HepG2 (cell line): ENCODE measurements at regions not wholly inside any gene's neighbourhood (a gene's known extent, or its start where the extent isn't known, plus 50 kb on each side); places are given as distances from the start of the nearest gene placed in this dataset.

Experiments
- ATAC-seq: fragments of 200-7000 bp; cut with Tn5 transposase; 3 replicates; pipeline ENCODE4 v1.9.1; 2020; ENCODE audit warnings: mild to moderate bottlenecking, moderate library complexity
- BruUV-seq: library from RNA; stranded (reverse); fragments of 400-500 nt; replicated peaks from 2 replicates; lab custom pipeline; 2021; lab: Mats Ljungman, UMichigan
- CTCF ChIA-PET: fragments of 300-600 bp; formaldehyde crosslinking; extraction: SDS; loops from one replicate; lab custom pipeline; 2021; ENCODE audit warnings: low total read pairs, inconsistent platforms, low intra/inter-chr PET ratio; lab: Yijun Ruan, JAX
- POLR2A ChIA-PET: fragments of 350-600 bp; sonication (Branson Sonifier 250); formaldehyde crosslinking; loops from one replicate; lab custom pipeline; 2020; ENCODE audit warnings: antibody characterized with exemption, inconsistent platforms; lab: Yijun Ruan, JAX
- DNase-seq: peaks from one replicate; pipeline ENCODE4 v3.0.0-alpha.2; 2015; ENCODE audit warnings: low spot score
- FAIRE-seq: peaks from 3 replicates; lab custom pipeline; 2011; peaks lifted over from hg19 to GRCh38; lab: Jason Lieb, UNC
- H2AFZ ChIP-seq: one replicate; pipeline ENCODE4 v1.6.1; 2011; ENCODE audit warnings: low read length, inconsistent platforms
- H3K27ac ChIP-seq: fragments of 300-600 bp; 3 replicates; pipeline ENCODE4 v1.8.0; 2011; ENCODE audit warnings: mixed run types, mild to moderate bottlenecking, mixed read lengths, low read length, inconsistent platforms; ENCODE audit not compliant: insufficient read depth; ENCODE audit errors: extremely low read length
- H3K27me3 ChIP-seq, 2 experiments: fragments of 200-600 bp in 1 of 2; 2 replicates in 1 of 2; 3 replicates in 1 of 2; pipeline versions ENCODE4 v1.6.0 to v1.8.0; 2011; ENCODE audit warnings: low read length in 2 of 2, mild to moderate bottlenecking in 2 of 2, moderate library complexity in 2 of 2, inconsistent platforms in 1 of 2; ENCODE audit not compliant: insufficient read depth in 2 of 2, control insufficient read depth in 1 of 2
- H3K36me3 ChIP-seq, 2 experiments: fragments of 200-600 bp in 1 of 2; replicated peaks in 1 of 2; 2 replicates in 1 of 2; 3 replicates in 1 of 2; pipeline versions ENCODE4 v1.5.1 to v1.8.0; 2011; ENCODE audit warnings: low read length in 2 of 2, inconsistent platforms in 1 of 2; ENCODE audit not compliant: insufficient read depth in 2 of 2, control insufficient read depth in 1 of 2
- H3K4me1 ChIP-seq: 2 replicates; pipeline ENCODE4 v1.5.1; 2012; ENCODE audit warnings: low read length, inconsistent platforms; ENCODE audit not compliant: insufficient read depth
- H3K4me2 ChIP-seq: 2 replicates; pipeline ENCODE4 v1.6.0; 2011; ENCODE audit warnings: low read depth, low read length, inconsistent platforms
- H3K4me3 ChIP-seq, 3 experiments: fragments of 200-600 bp in 1 of 3; sonication (generic), shearing (Covaris generic) in 1 of 3; replicated peaks in 1 of 3; 2 replicates each; pipeline ENCODE4 v1.5.1; 2011 to 2016; ENCODE audit warnings: low read length in 3 of 3, inconsistent platforms in 2 of 3, low read depth in 2 of 3, mild to moderate bottlenecking in 2 of 3, control low read depth in 1 of 3, mixed read lengths in 1 of 3; ENCODE audit not compliant: insufficient read depth in 1 of 3
- H3K79me2 ChIP-seq: one replicate; pipeline ENCODE4 v1.6.1; 2011; ENCODE audit warnings: low read length, inconsistent platforms; ENCODE audit not compliant: insufficient read depth
- H3K9ac ChIP-seq: 2 replicates; pipeline ENCODE4 v1.6.0; 2011; ENCODE audit warnings: mild to moderate bottlenecking, low read depth, low read length, inconsistent platforms; ENCODE audit not compliant: insufficient read depth
- H3K9me3 ChIP-seq: 2 replicates; pipeline ENCODE4 v1.5.1; 2012; ENCODE audit warnings: mild to moderate bottlenecking, low read length
- H4K20me1 ChIP-seq: 2 replicates; pipeline ENCODE4 v1.6.0; 2011; ENCODE audit warnings: inconsistent platforms, mild to moderate bottlenecking, low read length, moderate library complexity; ENCODE audit not compliant: insufficient read depth
- FOSL1 ChIP-seq: sonication (generic); formaldehyde crosslinking; IDR thresholded peaks from 2 replicates; pipeline ENCODE4 v1.9.0; 2021; ENCODE audit warnings: missing genetic modification reagents, borderline replicate concordance
- KLF6 ChIP-seq: IDR thresholded peaks from 2 replicates; pipeline ENCODE4 v1.8.0; 2016; ENCODE audit warnings: missing biosample characterization, missing genetic modification reagents
- MLLT10 ChIP-seq: sonication (generic); formaldehyde crosslinking; IDR thresholded peaks from 2 replicates; pipeline ENCODE4 v1.4.0; 2020; ENCODE audit warnings: missing genetic modification reagents
- SMAD9 ChIP-seq: sonication (generic); formaldehyde crosslinking; IDR thresholded peaks from 2 replicates; pipeline ENCODE4 v1.5.1; 2020; ENCODE audit warnings: mild to moderate bottlenecking, missing genetic modification reagents
- ZSCAN20 ChIP-seq: sonication (generic); formaldehyde crosslinking; IDR thresholded peaks from 2 replicates; pipeline ENCODE4 v1.4.0; 2020; ENCODE audit warnings: missing genetic modification reagents, mild to moderate bottlenecking, borderline replicate concordance
- WGBS: methylation state at CpG from one replicate; pipeline ENCODE4 v1.1.6; 2017; ENCODE audit warnings: low lambda C conversion rate; 5-methylcytosine and 5-hydroxymethylcytosine counted together
- in situ Hi-C: cut with HindIII; loops from 2 replicates; pipeline ENCODE4 v1.10.0; 2017; ENCODE audit warnings: low pct_unique_long_range_greater_than_20kb; ENCODE audit not compliant: extremely low pct_ligation_motif_present
- intact Hi-C: fragments of 100-400 bp; cut with micrococcal nuclease; formaldehyde crosslinking; loops from one replicate; pipeline ENCODE4 v1.10.0; 2022; ENCODE audit not compliant: unreplicated experiment
- TF ChIP-seq, protein P1 (sequence below): sonication (generic); formaldehyde crosslinking; IDR thresholded peaks from 2 replicates; pipeline ENCODE4 v1.5.1; 2020; ENCODE audit warnings: mild to moderate bottlenecking, missing genetic modification reagents, borderline replicate concordance
- TF ChIP-seq, protein P2 (sequence below): sonication (generic); formaldehyde crosslinking; IDR thresholded peaks from 2 replicates; pipeline ENCODE4 v1.4.0; 2020; ENCODE audit warnings: mild to moderate bottlenecking, missing genetic modification reagents
- TF ChIP-seq, protein P3 (sequence below): sonication (generic); formaldehyde crosslinking; IDR thresholded peaks from 2 replicates; pipeline ENCODE4 v1.4.0; 2020; ENCODE audit warnings: missing genetic modification reagents

DNA sequence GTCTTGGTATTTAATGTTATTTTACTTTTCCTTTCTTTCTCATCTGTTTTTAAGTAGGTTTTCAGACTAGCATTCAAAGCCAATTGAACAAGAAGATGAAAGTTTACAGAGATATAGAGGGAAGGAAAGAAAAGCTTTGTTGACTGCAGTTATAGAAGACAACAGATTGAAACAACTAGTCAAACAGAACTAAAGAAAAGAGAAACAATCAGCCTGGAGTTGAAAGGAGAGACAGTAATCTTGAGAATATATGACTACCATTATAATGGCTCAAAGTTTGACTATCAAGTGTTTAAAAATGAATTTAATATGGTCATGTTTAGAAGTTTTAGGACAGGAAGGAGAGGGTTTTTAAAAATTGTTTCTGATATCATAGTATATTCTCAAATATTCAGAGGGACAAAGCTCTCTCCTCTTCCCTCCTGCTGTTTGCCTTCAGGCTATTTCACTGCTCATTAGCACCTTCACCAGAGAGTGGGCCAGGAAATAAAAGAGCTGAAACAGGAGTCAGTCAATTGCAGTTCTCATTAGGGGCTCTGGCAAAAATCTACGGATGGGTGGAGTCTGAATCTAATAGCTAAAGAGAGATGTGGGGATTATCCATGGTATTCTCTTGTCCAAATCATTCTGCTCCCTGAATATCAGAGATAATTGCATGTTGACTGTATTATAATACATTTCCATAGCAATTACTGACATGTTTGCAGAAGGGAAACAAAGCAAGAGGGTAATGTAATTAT is 577.8 kb downstream of the BRINP3 start:
- H3K4me1 ChIP-seq: no peaks in the 10 kb centered on the region
- H3K79me2 ChIP-seq: no peaks in the 10 kb centered on the region
- ATAC-seq (no peak), DNase-seq (no peak), FAIRE-seq (no peak)
- CTCF ChIA-PET: no interaction called here
- WGBS: 0% methylated on average over 1 of the region's 1 CpG
- no peak for TF ChIP-seq FOSL1 (CRISPR knock-in tag)
- TF ChIP-seq, protein P1, sequence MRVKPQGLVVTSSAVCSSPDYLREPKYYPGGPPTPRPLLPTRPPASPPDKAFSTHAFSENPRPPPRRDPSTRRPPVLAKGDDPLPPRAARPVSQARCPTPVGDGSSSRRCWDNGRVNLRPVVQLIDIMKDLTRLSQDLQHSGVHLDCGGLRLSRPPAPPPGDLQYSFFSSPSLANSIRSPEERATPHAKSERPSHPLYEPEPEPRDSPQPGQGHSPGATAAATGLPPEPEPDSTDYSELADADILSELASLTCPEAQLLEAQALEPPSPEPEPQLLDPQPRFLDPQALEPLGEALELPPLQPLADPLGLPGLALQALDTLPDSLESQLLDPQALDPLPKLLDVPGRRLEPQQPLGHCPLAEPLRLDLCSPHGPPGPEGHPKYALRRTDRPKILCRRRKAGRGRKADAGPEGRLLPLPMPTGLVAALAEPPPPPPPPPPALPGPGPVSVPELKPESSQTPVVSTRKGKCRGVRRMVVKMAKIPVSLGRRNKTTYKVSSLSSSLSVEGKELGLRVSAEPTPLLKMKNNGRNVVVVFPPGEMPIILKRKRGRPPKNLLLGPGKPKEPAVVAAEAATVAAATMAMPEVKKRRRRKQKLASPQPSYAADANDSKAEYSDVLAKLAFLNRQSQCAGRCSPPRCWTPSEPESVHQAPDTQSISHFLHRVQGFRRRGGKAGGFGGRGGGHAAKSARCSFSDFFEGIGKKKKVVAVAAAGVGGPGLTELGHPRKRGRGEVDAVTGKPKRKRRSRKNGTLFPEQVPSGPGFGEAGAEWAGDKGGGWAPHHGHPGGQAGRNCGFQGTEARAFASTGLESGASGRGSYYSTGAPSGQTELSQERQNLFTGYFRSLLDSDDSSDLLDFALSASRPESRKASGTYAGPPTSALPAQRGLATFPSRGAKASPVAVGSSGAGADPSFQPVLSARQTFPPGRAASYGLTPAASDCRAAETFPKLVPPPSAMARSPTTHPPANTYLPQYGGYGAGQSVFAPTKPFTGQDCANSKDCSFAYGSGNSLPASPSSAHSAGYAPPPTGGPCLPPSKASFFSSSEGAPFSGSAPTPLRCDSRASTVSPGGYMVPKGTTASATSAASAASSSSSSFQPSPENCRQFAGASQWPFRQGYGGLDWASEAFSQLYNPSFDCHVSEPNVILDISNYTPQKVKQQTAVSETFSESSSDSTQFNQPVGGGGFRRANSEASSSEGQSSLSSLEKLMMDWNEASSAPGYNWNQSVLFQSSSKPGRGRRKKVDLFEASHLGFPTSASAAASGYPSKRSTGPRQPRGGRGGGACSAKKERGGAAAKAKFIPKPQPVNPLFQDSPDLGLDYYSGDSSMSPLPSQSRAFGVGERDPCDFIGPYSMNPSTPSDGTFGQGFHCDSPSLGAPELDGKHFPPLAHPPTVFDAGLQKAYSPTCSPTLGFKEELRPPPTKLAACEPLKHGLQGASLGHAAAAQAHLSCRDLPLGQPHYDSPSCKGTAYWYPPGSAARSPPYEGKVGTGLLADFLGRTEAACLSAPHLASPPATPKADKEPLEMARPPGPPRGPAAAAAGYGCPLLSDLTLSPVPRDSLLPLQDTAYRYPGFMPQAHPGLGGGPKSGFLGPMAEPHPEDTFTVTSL: no peak
- TF ChIP-seq, protein P2, sequence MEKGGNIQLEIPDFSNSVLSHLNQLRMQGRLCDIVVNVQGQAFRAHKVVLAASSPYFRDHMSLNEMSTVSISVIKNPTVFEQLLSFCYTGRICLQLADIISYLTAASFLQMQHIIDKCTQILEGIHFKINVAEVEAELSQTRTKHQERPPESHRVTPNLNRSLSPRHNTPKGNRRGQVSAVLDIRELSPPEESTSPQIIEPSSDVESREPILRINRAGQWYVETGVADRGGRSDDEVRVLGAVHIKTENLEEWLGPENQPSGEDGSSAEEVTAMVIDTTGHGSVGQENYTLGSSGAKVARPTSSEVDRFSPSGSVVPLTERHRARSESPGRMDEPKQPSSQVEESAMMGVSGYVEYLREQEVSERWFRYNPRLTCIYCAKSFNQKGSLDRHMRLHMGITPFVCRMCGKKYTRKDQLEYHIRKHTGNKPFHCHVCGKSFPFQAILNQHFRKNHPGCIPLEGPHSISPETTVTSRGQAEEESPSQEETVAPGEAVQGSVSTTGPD (CRISPR knock-in tag): no peak
- TF ChIP-seq, protein P3, sequence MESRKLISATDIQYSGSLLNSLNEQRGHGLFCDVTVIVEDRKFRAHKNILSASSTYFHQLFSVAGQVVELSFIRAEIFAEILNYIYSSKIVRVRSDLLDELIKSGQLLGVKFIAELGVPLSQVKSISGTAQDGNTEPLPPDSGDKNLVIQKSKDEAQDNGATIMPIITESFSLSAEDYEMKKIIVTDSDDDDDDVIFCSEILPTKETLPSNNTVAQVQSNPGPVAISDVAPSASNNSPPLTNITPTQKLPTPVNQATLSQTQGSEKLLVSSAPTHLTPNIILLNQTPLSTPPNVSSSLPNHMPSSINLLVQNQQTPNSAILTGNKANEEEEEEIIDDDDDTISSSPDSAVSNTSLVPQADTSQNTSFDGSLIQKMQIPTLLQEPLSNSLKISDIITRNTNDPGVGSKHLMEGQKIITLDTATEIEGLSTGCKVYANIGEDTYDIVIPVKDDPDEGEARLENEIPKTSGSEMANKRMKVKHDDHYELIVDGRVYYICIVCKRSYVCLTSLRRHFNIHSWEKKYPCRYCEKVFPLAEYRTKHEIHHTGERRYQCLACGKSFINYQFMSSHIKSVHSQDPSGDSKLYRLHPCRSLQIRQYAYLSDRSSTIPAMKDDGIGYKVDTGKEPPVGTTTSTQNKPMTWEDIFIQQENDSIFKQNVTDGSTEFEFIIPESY (CRISPR knock-in tag): no peak
- no peak for TF ChIP-seq SMAD9 (CRISPR knock-in tag)
- no peak for TF ChIP-seq ZSCAN20
- no peak for TF ChIP-seq MLLT10
- no peak for TF ChIP-seq KLF6 (CRISPR knock-in tag)
- TF ChIP-seq, all 625 proteins: peak for 0
- no peaks in the 10 kb centered on the region for H3K9me3 ChIP-seq
- POLR2A ChIA-PET: no interaction called here
- intact Hi-C loops (no loop called here), in situ Hi-C loops (no loop called here)
- H4K20me1 ChIP-seq: no peaks in the 10 kb centered on the region
- H3K27ac ChIP-seq: no peak overlapping the region
- no TSS peak for BruUV-seq
- no peaks in the 10 kb centered on the region for H3K36me3 ChIP-seq
- no peak overlapping the region for H3K4me2 ChIP-seq
- no peaks in the 10 kb centered on the region; a peak in 1 of 5 replicates for H3K27me3 ChIP-seq
- no peak overlapping the region for H3K4me3 ChIP-seq
- no peak overlapping the region for H2AFZ ChIP-seq
- no peak overlapping the region for H3K9ac ChIP-seq
